DND-41 (cell line): ENCODE measurements at regions not wholly inside any gene's neighbourhood (a gene's known extent, or its start where the extent isn't known, plus 50 kb on each side); places are given as distances from the start of the nearest gene placed in this dataset.

Experiments
- ATAC-seq: fragments of 200-7000 bp; cut with Tn5 transposase; 3 replicates; pipeline ENCODE4 v1.9.1; 2021; ENCODE audit warnings: low read depth; ENCODE audit not compliant: insufficient read depth
- DNase-seq: peaks from one replicate; pipeline ENCODE4 v3.0.0-alpha.2; 2020
- H2AFZ ChIP-seq: 2 replicates; pipeline ENCODE4 v1.6.0; 2012; ENCODE audit warnings: low read depth, low read length
- H3K27ac ChIP-seq: 2 replicates; pipeline ENCODE4 v1.5.1; 2012; ENCODE audit warnings: low read length, inconsistent platforms
- H3K27me3 ChIP-seq: fragments of 200-600 bp; sonication (generic); 2 replicates; pipeline ENCODE4 v1.6.0; 2012; ENCODE audit warnings: low read length, mild to moderate bottlenecking, inconsistent platforms; ENCODE audit not compliant: insufficient read depth, poor library complexity
- H3K36me3 ChIP-seq: 2 replicates; pipeline ENCODE4 v1.5.1; 2012; ENCODE audit warnings: low read length, inconsistent platforms; ENCODE audit not compliant: insufficient read depth
- H3K4me1 ChIP-seq: 2 replicates; pipeline ENCODE4 v1.5.1; 2012; ENCODE audit warnings: mild to moderate bottlenecking, low read length; ENCODE audit not compliant: insufficient read depth
- H3K4me2 ChIP-seq: 2 replicates; pipeline ENCODE4 v1.6.0; 2012; ENCODE audit warnings: mild to moderate bottlenecking, moderate library complexity, low read length, inconsistent platforms; ENCODE audit not compliant: insufficient read depth
- H3K4me3 ChIP-seq, 2 experiments: fragments of 200-600 bp in 1 of 2; shearing (Covaris generic) in 1 of 2; 2 replicates each; pipeline ENCODE4 v1.5.1; 2012 to 2016; ENCODE audit warnings: inconsistent platforms in 2 of 2, low read length in 2 of 2, mild to moderate bottlenecking in 2 of 2, low read depth in 1 of 2, moderate library complexity in 1 of 2
- H3K79me2 ChIP-seq: 2 replicates; pipeline ENCODE4 v1.6.0; 2012; ENCODE audit warnings: low read length, inconsistent platforms; ENCODE audit not compliant: insufficient read depth
- H3K9ac ChIP-seq: 2 replicates; pipeline ENCODE4 v1.6.0; 2012; ENCODE audit warnings: low read depth, mild to moderate bottlenecking, inconsistent platforms, low read length, moderate library complexity
- H3K9me3 ChIP-seq: 2 replicates; pipeline ENCODE4 v1.5.1; 2012; ENCODE audit warnings: low read length, moderate library complexity, mild to moderate bottlenecking, inconsistent platforms; ENCODE audit not compliant: insufficient read depth, severe bottlenecking
- H4K20me1 ChIP-seq: 2 replicates; pipeline ENCODE4 v1.6.0; 2012; ENCODE audit warnings: low read length; ENCODE audit not compliant: insufficient read depth
- EZH2 ChIP-seq: IDR thresholded peaks from 3 replicates; pipeline ENCODE4 v1.6.1; 2012; ENCODE audit warnings: borderline replicate concordance, low read depth, mild to moderate bottlenecking, moderate library complexity, low read length, inconsistent platforms; ENCODE audit not compliant: severe bottlenecking
- TF ChIP-seq, protein P1 (sequence below): IDR thresholded peaks from 2 replicates; pipeline ENCODE4 v1.5.1; 2012; ENCODE audit warnings: borderline replicate concordance, low read length, moderate library complexity, mild to moderate bottlenecking; ENCODE audit not compliant: poor library complexity, severe bottlenecking; ENCODE audit errors: extremely low read depth

GRCh38 chr13:58142952-58143351, 511.4 kb downstream of the PCDH17 start:
- ATAC-seq: no peak

DNA sequence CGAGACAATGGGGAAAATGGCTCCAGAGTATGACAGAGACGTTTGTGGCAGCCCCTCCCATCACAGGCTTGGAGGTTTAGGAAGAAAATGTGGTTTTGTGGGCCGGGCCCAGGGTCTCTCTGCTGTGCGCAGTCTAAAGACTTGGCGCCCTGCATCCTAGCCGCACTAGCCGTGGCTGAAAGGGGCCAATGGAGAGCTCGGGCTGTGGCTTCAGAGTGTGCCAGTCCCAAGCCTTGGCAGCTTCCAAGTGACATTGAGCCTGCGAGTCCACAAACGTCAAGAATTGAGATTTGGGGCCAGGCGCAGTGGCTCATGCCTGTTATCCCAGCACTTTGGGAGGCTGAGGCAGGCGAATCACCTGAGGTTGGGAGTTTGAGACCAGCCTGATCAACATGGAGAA, 513.1 kb downstream of the PCDH17 start:
- no peak overlapping the region for H3K27ac ChIP-seq
- ATAC-seq (no peak), DNase-seq (no peak)
- H3K27me3 ChIP-seq: no peaks in the 10 kb centered on the region
- no peak for TF ChIP-seq EZH2
- TF ChIP-seq, protein P1, sequence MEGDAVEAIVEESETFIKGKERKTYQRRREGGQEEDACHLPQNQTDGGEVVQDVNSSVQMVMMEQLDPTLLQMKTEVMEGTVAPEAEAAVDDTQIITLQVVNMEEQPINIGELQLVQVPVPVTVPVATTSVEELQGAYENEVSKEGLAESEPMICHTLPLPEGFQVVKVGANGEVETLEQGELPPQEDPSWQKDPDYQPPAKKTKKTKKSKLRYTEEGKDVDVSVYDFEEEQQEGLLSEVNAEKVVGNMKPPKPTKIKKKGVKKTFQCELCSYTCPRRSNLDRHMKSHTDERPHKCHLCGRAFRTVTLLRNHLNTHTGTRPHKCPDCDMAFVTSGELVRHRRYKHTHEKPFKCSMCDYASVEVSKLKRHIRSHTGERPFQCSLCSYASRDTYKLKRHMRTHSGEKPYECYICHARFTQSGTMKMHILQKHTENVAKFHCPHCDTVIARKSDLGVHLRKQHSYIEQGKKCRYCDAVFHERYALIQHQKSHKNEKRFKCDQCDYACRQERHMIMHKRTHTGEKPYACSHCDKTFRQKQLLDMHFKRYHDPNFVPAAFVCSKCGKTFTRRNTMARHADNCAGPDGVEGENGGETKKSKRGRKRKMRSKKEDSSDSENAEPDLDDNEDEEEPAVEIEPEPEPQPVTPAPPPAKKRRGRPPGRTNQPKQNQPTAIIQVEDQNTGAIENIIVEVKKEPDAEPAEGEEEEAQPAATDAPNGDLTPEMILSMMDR: no peak
- no peak overlapping the region for H2AFZ ChIP-seq
- no peaks in the 10 kb centered on the region for H3K4me1 ChIP-seq
- H3K79me2 ChIP-seq: no peaks in the 10 kb centered on the region
- H3K4me2 ChIP-seq: no peak overlapping the region
- no peak overlapping the region for H3K9ac ChIP-seq
- no peaks in the 10 kb centered on the region for H3K36me3 ChIP-seq
- no peaks in the 10 kb centered on the region for H3K9me3 ChIP-seq
- no peaks in the 10 kb centered on the region for H4K20me1 ChIP-seq
- no peak overlapping the region for H3K4me3 ChIP-seq

More at GRCh38 chr13:58142952-58143351, 511.4 kb downstream of the PCDH17 start:
- H3K79me2 ChIP-seq: no peaks in the 10 kb centered on the region
- no peak overlapping the region for H3K9ac ChIP-seq
- no peak overlapping the region for H2AFZ ChIP-seq
- H3K4me1 ChIP-seq: no peaks in the 10 kb centered on the region
- no peak overlapping the region for H3K4me3 ChIP-seq
- no peak for DNase-seq
- H4K20me1 ChIP-seq: no peaks in the 10 kb centered on the region
- H3K4me2 ChIP-seq: no peak overlapping the region
- H3K9me3 ChIP-seq: no peaks in the 10 kb centered on the region
- H3K36me3 ChIP-seq: no peaks in the 10 kb centered on the region
- no peak overlapping the region for H3K27ac ChIP-seq
- TF ChIP-seq, protein P1: no peak
- TF ChIP-seq EZH2: no peak
- H3K27me3 ChIP-seq: no peaks in the 10 kb centered on the region

GRCh38 chr13:58151452-58151851, 519.9 kb downstream of the PCDH17 start:
- Histone ChIP-seq H2AFZ (no peak overlapping the region), H3K9ac (no peak overlapping the region), H4K20me1 (no peaks in the 10 kb centered on the region), H3K27me3 (no peaks in the 10 kb centered on the region), H3K27ac (no peak overlapping the region), H3K4me3 (no peak overlapping the region), H3K9me3 (no peaks in the 10 kb centered on the region), H3K36me3 (no peaks in the 10 kb centered on the region), H3K4me1 (no peaks in the 10 kb centered on the region), H3K79me2 (no peaks in the 10 kb centered on the region), H3K4me2 (no peak overlapping the region)
- TF ChIP-seq, protein P1: no peak
- no peak for TF ChIP-seq EZH2
- DNase-seq: no peak
- ATAC-seq: no peak

DNA sequence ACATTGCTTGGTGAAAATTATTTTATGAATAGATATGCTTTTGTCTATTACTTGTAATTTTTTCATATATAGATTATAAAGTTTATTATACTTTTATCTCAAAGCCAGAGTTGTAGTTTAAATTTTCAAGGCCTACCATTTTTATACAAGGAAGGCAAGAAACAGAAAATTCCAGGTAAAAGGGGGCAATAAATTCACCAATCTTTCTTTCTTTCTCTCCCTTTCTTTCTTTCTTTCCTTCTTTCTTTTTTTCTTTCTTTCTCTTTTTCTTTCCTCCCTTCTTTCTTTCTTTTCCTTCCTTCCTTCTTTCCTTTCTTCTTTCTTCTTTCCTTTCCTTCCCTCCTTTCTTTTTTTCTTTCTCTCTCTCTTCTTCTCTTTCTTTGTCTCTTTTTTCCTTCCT, 529.4 kb downstream of the PCDH17 start:
- ATAC-seq (no peak), DNase-seq (no peak)
- H3K27ac ChIP-seq: no peak overlapping the region
- H3K4me1 ChIP-seq: no peaks in the 10 kb centered on the region
- no peaks in the 10 kb centered on the region for H4K20me1 ChIP-seq
- TF ChIP-seq, protein P1: no peak
- no peak for TF ChIP-seq EZH2
- no peaks in the 10 kb centered on the region for H3K36me3 ChIP-seq
- no peak overlapping the region for H2AFZ ChIP-seq
- no peak overlapping the region for H3K9ac ChIP-seq
- no peaks in the 10 kb centered on the region for H3K79me2 ChIP-seq
- H3K4me3 ChIP-seq: no peak overlapping the region
- no peak overlapping the region for H3K4me2 ChIP-seq
- H3K27me3 ChIP-seq: no peaks in the 10 kb centered on the region
- no peaks in the 10 kb centered on the region for H3K9me3 ChIP-seq
